Endothelial cell of umbilical vein (primary cell): ENCODE measurements at regions not wholly inside any gene's neighbourhood (a gene's known extent, or its start where the extent isn't known, plus 50 kb on each side); places are given as distances from the start of the nearest gene placed in this dataset.
"Not testable (repeated sequence)": the region's sequence is repeated elsewhere in the genome, so short reads cannot be mapped to it uniquely, and the experiment has no call there.

Experiments used
- EZH2 ChIP-seq: IDR thresholded peaks from 2 replicates; pipeline ENCODE4 v1.6.1; 2012; ENCODE audit warnings: borderline replicate concordance, low read depth, mild to moderate bottlenecking, moderate library complexity, low read length, inconsistent platforms; ENCODE audit not compliant: severe bottlenecking
- FOS ChIP-seq: IDR thresholded peaks from 2 replicates; pipeline ENCODE4 v1.6.1; 2011; ENCODE audit warnings: mild to moderate bottlenecking, low read length, moderate library complexity, borderline replicate concordance; ENCODE audit not compliant: insufficient read depth
- GATA2 ChIP-seq: IDR thresholded peaks from 2 replicates; pipeline ENCODE4 v1.7.0; 2011; ENCODE audit warnings: low read depth, mild to moderate bottlenecking, moderate library complexity, mixed read lengths, low read length; ENCODE audit not compliant: insufficient read length, insufficient read depth
- JUN ChIP-seq: IDR thresholded peaks from 2 replicates; pipeline ENCODE4 v1.6.1; 2011; ENCODE audit warnings: borderline replicate concordance, low read depth; ENCODE audit not compliant: insufficient read length, insufficient read depth
- MYC ChIP-seq: IDR thresholded peaks from one replicate; pipeline ENCODE4 v1.6.1; 2011; ENCODE audit warnings: mild to moderate bottlenecking, low read depth, low read length
- POLR2A ChIP-seq: IDR thresholded peaks from 2 replicates; pipeline ENCODE4 v1.6.1; 2012; ENCODE audit warnings: low read depth, mild to moderate bottlenecking, control low read depth, low read length
- POLR2AphosphoS5 ChIP-seq: IDR thresholded peaks from 2 replicates; pipeline ENCODE4 v1.6.1; 2012; ENCODE audit warnings: low read depth, mild to moderate bottlenecking, control low read depth, low read length, moderate library complexity; ENCODE audit not compliant: insufficient read depth
- TF ChIP-seq, protein P1 (sequence below), 2 donors: IDR thresholded peaks; 1 replicate in 1 of 2; 2 replicates in 1 of 2; pipeline ENCODE4 v1.5.1; 2011; ENCODE audit warnings: low read length in 2 of 2, mild to moderate bottlenecking in 2 of 2, moderate library complexity in 2 of 2, control low read depth in 1 of 2, inconsistent platforms in 1 of 2, low read depth in 1 of 2; ENCODE audit not compliant: insufficient read depth in 1 of 2; ENCODE audit errors: extremely low read depth in 1 of 2
- TF ChIP-seq, protein P2 (sequence below): IDR thresholded peaks from 2 replicates; pipeline ENCODE4 v1.6.1; 2011; ENCODE audit not compliant: insufficient read depth, insufficient read length

DNA sequence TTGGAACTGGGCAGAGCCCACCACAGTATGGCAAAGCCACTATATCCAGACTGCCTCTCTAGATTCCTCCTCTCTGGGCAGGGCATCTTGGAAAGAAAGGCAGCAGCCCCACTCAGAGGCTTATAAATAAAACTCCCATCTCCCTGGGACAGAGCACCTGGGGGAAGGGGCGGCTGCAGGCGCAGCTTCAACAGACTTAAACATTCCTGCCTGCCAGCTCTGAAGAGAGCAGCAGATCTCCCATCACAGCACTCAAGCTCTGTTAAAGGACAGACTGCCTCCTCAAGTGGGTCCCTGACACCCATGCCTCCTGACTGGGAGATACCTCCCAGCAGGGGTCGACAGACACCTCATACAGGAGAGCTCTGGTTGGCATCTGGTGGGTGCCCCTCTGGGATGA lies 193.6 kb downstream of the MREG start:
- not testable (repeated sequence) for TF ChIP-seq EZH2, POLR2A, JUN, FOS, MYC, POLR2AphosphoS5, GATA2
- TF ChIP-seq, protein P1, sequence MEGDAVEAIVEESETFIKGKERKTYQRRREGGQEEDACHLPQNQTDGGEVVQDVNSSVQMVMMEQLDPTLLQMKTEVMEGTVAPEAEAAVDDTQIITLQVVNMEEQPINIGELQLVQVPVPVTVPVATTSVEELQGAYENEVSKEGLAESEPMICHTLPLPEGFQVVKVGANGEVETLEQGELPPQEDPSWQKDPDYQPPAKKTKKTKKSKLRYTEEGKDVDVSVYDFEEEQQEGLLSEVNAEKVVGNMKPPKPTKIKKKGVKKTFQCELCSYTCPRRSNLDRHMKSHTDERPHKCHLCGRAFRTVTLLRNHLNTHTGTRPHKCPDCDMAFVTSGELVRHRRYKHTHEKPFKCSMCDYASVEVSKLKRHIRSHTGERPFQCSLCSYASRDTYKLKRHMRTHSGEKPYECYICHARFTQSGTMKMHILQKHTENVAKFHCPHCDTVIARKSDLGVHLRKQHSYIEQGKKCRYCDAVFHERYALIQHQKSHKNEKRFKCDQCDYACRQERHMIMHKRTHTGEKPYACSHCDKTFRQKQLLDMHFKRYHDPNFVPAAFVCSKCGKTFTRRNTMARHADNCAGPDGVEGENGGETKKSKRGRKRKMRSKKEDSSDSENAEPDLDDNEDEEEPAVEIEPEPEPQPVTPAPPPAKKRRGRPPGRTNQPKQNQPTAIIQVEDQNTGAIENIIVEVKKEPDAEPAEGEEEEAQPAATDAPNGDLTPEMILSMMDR (IDR thresholded peaks at IDR 0.05; ENCODE audit: extremely low read depth in 1 of 2, insufficient read depth in 1 of 2, low read depth in 1 of 2, low read length in 2 of 2): not testable (repeated sequence)
- TF ChIP-seq, protein P2, sequence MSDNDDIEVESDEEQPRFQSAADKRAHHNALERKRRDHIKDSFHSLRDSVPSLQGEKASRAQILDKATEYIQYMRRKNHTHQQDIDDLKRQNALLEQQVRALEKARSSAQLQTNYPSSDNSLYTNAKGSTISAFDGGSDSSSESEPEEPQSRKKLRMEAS: not testable (repeated sequence)
